ENCODE measurements at regions not wholly inside any gene's neighbourhood (a gene's known extent, or its start where the extent isn't known, plus 50 kb on each side); places are given as distances from the start of the nearest gene placed in this dataset.

DNA sequence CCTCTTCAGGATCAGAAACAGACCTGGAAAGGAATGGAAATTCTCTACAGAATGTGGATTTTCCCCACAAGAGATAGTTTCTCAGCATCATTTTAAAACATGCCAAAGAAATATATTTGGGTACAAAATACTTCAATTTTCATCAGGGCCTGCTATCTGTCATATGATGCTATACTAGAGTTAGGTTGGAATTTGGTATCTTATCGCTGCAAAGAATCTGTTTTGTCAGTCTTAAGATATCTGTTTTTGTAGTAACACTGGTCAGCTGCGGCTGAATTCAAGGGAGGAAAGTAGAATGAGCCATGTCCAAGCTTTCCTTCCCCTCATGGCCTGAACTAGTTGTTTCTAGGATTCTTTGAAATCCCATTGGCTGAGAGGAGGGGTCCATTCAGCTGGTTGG lies 806.4 kb downstream of the KCNA4 start:
- TF ChIP-seq, protein P1, sequence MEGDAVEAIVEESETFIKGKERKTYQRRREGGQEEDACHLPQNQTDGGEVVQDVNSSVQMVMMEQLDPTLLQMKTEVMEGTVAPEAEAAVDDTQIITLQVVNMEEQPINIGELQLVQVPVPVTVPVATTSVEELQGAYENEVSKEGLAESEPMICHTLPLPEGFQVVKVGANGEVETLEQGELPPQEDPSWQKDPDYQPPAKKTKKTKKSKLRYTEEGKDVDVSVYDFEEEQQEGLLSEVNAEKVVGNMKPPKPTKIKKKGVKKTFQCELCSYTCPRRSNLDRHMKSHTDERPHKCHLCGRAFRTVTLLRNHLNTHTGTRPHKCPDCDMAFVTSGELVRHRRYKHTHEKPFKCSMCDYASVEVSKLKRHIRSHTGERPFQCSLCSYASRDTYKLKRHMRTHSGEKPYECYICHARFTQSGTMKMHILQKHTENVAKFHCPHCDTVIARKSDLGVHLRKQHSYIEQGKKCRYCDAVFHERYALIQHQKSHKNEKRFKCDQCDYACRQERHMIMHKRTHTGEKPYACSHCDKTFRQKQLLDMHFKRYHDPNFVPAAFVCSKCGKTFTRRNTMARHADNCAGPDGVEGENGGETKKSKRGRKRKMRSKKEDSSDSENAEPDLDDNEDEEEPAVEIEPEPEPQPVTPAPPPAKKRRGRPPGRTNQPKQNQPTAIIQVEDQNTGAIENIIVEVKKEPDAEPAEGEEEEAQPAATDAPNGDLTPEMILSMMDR (conservative IDR thresholded peaks at IDR 0.05; ENCODE audit: low read depth, low read length) = no peak
- TF ChIP-seq EZH2phosphoT487 (IDR thresholded peaks at IDR 0.05; ENCODE audit: borderline replicate concordance, low read length) (no peak), EZH2 (IDR thresholded peaks at IDR 0.05; ENCODE audit: low read length, unreplicated experiment) (no peak)
